Skeletal muscle satellite cell (primary cell): ENCODE measurements at regions not wholly inside any gene's neighbourhood (a gene's known extent, or its start where the extent isn't known, plus 50 kb on each side); places are given as distances from the start of the nearest gene placed in this dataset.

Experiments
- H3K27me3 ChIP-seq: 2 replicates; pipeline ENCODE4 v1.7.0; 2013; ENCODE audit warnings: low read length; ENCODE audit not compliant: control insufficient read depth, insufficient read depth
- H3K36me3 ChIP-seq: 2 replicates; pipeline ENCODE4 v1.7.0; 2013; ENCODE audit warnings: mild to moderate bottlenecking, control low read depth, low read length; ENCODE audit not compliant: insufficient read depth
- H3K4me1 ChIP-seq: 2 replicates; pipeline ENCODE4 v1.7.0; 2013; ENCODE audit warnings: low read length; ENCODE audit not compliant: control insufficient read depth, insufficient read depth
- H3K4me2 ChIP-seq: 2 replicates; pipeline ENCODE4 v1.7.0; 2013; ENCODE audit warnings: mild to moderate bottlenecking, low read length
- H3K4me3 ChIP-seq: 2 replicates; pipeline ENCODE4 v1.7.0; 2013; ENCODE audit warnings: low read length
- H3K9ac ChIP-seq: 2 replicates; pipeline ENCODE4 v1.7.0; 2013; ENCODE audit warnings: mild to moderate bottlenecking, low read depth, low read length, moderate library complexity
- H3K9me3 ChIP-seq: replicated peaks from 2 replicates; pipeline ENCODE4 v1.7.0; 2013; ENCODE audit warnings: mild to moderate bottlenecking, control low read depth, low read length

GRCh38 chr7:25614415-25614814 is 386.1 kb upstream of the NPVF start:
- Histone ChIP-seq H3K4me1 (no peaks in the 10 kb centered on the region), H3K9me3 (no peaks in the 10 kb centered on the region), H3K36me3 (no peaks in the 10 kb centered on the region), H3K27me3 (no peaks in the 10 kb centered on the region), H3K9ac (no peak overlapping the region), H3K4me2 (no peak overlapping the region), H3K4me3 (no peak overlapping the region)

- Histone ChIP-seq H3K27me3 (no peaks in the 10 kb centered on the region), H3K4me3 (no peak overlapping the region), H3K36me3 (no peaks in the 10 kb centered on the region), H3K4me1 (no peaks in the 10 kb centered on the region), H3K9me3 (no peaks in the 10 kb centered on the region), H3K9ac (no peak overlapping the region), H3K4me2 (no peak overlapping the region)
Measured at GRCh38 chr7:25615003-25615402, 386.7 kb upstream of the NPVF start.

- Histone ChIP-seq H3K4me2 (no peak overlapping the region), H3K4me1 (no peaks in the 10 kb centered on the region), H3K27me3 (no peaks in the 10 kb centered on the region), H3K9me3 (no peaks in the 10 kb centered on the region), H3K36me3 (no peaks in the 10 kb centered on the region), H3K4me3 (no peak overlapping the region), H3K9ac (no peak overlapping the region)
Measured at GRCh38 chr7:25615593-25615992, 387.3 kb upstream of the NPVF start.

- H3K4me1 ChIP-seq, result no peaks in the 10 kb centered on the region
- H3K4me2 ChIP-seq, result no peak overlapping the region
- H3K9me3 ChIP-seq, result no peaks in the 10 kb centered on the region
- no peak overlapping the region for H3K9ac ChIP-seq
- H3K27me3 ChIP-seq, result no peaks in the 10 kb centered on the region
- H3K36me3 ChIP-seq, result no peaks in the 10 kb centered on the region
- no peak overlapping the region for H3K4me3 ChIP-seq
Measured at GRCh38 chr7:25617214-25617613, 388.9 kb upstream of the NPVF start.

- Histone ChIP-seq H3K4me1 (no peaks in the 10 kb centered on the region), H3K27me3 (no peaks in the 10 kb centered on the region), H3K9me3 (no peaks in the 10 kb centered on the region), H3K36me3 (no peaks in the 10 kb centered on the region), H3K4me2 (no peak overlapping the region), H3K9ac (no peak overlapping the region), H3K4me3 (no peak overlapping the region)
Measured at GRCh38 chr7:25617673-25618072, 389.4 kb upstream of the NPVF start.

- Histone ChIP-seq H3K27me3 (no peaks in the 10 kb centered on the region), H3K4me2 (no peak overlapping the region), H3K4me1 (no peaks in the 10 kb centered on the region), H3K9me3 (no peaks in the 10 kb centered on the region), H3K36me3 (no peaks in the 10 kb centered on the region), H3K9ac (no peak overlapping the region), H3K4me3 (no peak overlapping the region)
Measured at GRCh38 chr7:25619381-25619780, 391.1 kb upstream of the NPVF start.

- Histone ChIP-seq H3K4me3 (no peak overlapping the region), H3K27me3 (no peaks in the 10 kb centered on the region), H3K4me2 (no peak overlapping the region), H3K36me3 (no peaks in the 10 kb centered on the region), H3K4me1 (no peaks in the 10 kb centered on the region), H3K9me3 (no peaks in the 10 kb centered on the region), H3K9ac (no peak overlapping the region)
Measured at GRCh38 chr7:25619963-25620799, 391.9 kb upstream of the NPVF start.

- Histone ChIP-seq H3K27me3 (no peaks in the 10 kb centered on the region), H3K4me2 (no peak overlapping the region), H3K4me3 (no peak overlapping the region), H3K9ac (no peak overlapping the region), H3K9me3 (no peaks in the 10 kb centered on the region), H3K4me1 (no peaks in the 10 kb centered on the region), H3K36me3 (no peaks in the 10 kb centered on the region)
Measured at GRCh38 chr7:25621993-25622392, 393.7 kb upstream of the NPVF start.

GRCh38 chr7:25622695-25623094 is 394.4 kb upstream of the NPVF start:
- Histone ChIP-seq H3K36me3 (no peaks in the 10 kb centered on the region), H3K9ac (no peak overlapping the region), H3K4me2 (no peak overlapping the region), H3K27me3 (no peaks in the 10 kb centered on the region), H3K4me1 (no peaks in the 10 kb centered on the region), H3K9me3 (no peaks in the 10 kb centered on the region), H3K4me3 (no peak overlapping the region)

- H3K4me1 ChIP-seq, result no peaks in the 10 kb centered on the region
Measured at GRCh38 chr7:25624051-25624450, 395.8 kb upstream of the NPVF start.

GRCh38 chr7:25624833-25625232 is 396.5 kb upstream of the NPVF start:
- no peak overlapping the region for H3K9ac ChIP-seq
- H3K9me3 ChIP-seq, result no peaks in the 10 kb centered on the region
- no peak overlapping the region for H3K4me3 ChIP-seq
- no peak overlapping the region for H3K4me2 ChIP-seq
- H3K36me3 ChIP-seq, result no peaks in the 10 kb centered on the region
- H3K27me3 ChIP-seq, result no peaks in the 10 kb centered on the region
- no peaks in the 10 kb centered on the region for H3K4me1 ChIP-seq

More at GRCh38 chr7:25624051-25624450, 395.8 kb upstream of the NPVF start:
- Histone ChIP-seq H3K27me3 (no peaks in the 10 kb centered on the region), H3K36me3 (no peaks in the 10 kb centered on the region), H3K4me2 (no peak overlapping the region), H3K9me3 (no peaks in the 10 kb centered on the region), H3K9ac (no peak overlapping the region), H3K4me3 (no peak overlapping the region)

GRCh38 chr7:25625306-25625992 is 397.2 kb upstream of the NPVF start:
- H3K4me1 ChIP-seq, result no peaks in the 10 kb centered on the region
- no peaks in the 10 kb centered on the region for H3K36me3 ChIP-seq
- H3K9me3 ChIP-seq, result no peaks in the 10 kb centered on the region
- no peak overlapping the region for H3K4me3 ChIP-seq
- no peaks in the 10 kb centered on the region for H3K27me3 ChIP-seq
- no peak overlapping the region for H3K4me2 ChIP-seq
- no peak overlapping the region for H3K9ac ChIP-seq
